HFFc6 (cell line): ENCODE measurements at regions not wholly inside any gene's neighbourhood (a gene's known extent, or its start where the extent isn't known, plus 50 kb on each side); places are given as distances from the start of the nearest gene placed in this dataset.

Experiments used
- DNase-seq: peaks from one replicate; pipeline ENCODE4 v3.0.0-alpha.2; 2018
- H3K27ac Mint-ChIP-seq: 2 replicates; pipeline ENCODE4 v1.8.0; 2020; ENCODE audit warnings: mild to moderate bottlenecking, mixed read lengths
- H3K27me3 Mint-ChIP-seq: 2 replicates; pipeline ENCODE4 v1.8.0; 2021; ENCODE audit warnings: mild to moderate bottlenecking, moderate library complexity, mixed read lengths; ENCODE audit not compliant: insufficient read depth
- H3K36me3 Mint-ChIP-seq: 2 replicates; pipeline ENCODE4 v1.8.0; 2021; ENCODE audit warnings: low read depth, mixed read lengths
- H3K4me1 Mint-ChIP-seq: 2 replicates; pipeline ENCODE4 v1.8.0; 2020; ENCODE audit warnings: low read depth, mixed read lengths
- H3K4me3 Mint-ChIP-seq: 2 replicates; pipeline ENCODE4 v1.8.0; 2020; ENCODE audit warnings: mild to moderate bottlenecking, moderate library complexity, mixed read lengths
- H3K9me3 Mint-ChIP-seq: 2 replicates; pipeline ENCODE4 v1.8.0; 2020; ENCODE audit warnings: mild to moderate bottlenecking, mixed read lengths
- TF ChIP-seq, protein P1 (sequence below): fragments of 200-600 bp; sonication (generic); IDR thresholded peaks from 2 replicates; pipeline ENCODE4 v1.5.0; 2021; ENCODE audit warnings: antibody characterized with exemption, mild to moderate bottlenecking

DNA sequence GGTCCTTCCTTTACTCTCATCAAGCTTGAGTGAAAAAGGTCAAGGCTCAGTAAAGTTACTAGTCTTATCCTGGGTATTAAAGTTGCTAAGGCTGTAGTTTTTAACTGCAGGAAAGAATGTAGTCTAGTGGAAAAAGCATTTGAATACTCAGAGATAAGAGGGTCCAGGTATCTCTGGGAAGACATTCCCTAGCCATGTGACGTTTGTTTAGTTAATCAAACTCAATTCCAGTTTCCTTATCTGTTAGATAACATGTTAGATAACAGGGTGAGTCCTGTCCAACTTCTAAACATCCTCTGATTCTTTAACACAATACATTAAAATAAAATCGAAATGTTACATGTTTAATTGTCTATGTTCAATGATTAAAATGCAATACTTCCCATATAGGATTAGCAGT lies 720.7 kb upstream of the LMO3 start:
- Mint-ChIP-seq H3K36me3 (peaks cover 5% of the 10 kb centered on the region; the same call in 1 of the 2 replicates), H3K4me1 (no peaks in the 10 kb centered on the region), H3K4me3 (no peak overlapping the region), H3K27ac (no peak overlapping the region), H3K27me3 (no peaks in the 10 kb centered on the region), H3K9me3 (peaks cover 16% of the 10 kb centered on the region)
- TF ChIP-seq, protein P1, sequence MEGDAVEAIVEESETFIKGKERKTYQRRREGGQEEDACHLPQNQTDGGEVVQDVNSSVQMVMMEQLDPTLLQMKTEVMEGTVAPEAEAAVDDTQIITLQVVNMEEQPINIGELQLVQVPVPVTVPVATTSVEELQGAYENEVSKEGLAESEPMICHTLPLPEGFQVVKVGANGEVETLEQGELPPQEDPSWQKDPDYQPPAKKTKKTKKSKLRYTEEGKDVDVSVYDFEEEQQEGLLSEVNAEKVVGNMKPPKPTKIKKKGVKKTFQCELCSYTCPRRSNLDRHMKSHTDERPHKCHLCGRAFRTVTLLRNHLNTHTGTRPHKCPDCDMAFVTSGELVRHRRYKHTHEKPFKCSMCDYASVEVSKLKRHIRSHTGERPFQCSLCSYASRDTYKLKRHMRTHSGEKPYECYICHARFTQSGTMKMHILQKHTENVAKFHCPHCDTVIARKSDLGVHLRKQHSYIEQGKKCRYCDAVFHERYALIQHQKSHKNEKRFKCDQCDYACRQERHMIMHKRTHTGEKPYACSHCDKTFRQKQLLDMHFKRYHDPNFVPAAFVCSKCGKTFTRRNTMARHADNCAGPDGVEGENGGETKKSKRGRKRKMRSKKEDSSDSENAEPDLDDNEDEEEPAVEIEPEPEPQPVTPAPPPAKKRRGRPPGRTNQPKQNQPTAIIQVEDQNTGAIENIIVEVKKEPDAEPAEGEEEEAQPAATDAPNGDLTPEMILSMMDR = no peak
- DNase-seq = no peak

DNA sequence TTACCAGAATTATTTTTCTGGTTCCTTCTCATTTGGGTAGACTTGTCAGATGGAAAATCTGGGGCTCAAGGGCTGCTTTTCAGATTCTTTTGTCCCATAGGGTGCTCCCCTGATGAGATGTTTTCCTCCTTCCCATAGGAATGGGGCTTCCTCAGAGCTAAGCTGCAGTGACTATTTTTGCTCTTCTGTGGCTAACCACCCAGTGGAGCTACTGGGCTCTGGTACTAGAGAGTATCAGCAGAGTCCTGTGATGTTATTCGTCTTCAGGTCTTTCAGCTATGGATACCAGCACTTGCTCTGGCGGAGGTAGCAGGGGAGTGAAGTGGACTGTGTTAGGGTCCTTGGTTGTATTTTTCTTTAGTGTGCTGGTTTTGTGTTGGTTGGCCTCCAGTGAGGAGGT lies 716.1 kb upstream of the LMO3 start:
- no peak overlapping the region for H3K4me3 Mint-ChIP-seq
- DNase-seq = no peak
- no peak overlapping the region for H3K27ac Mint-ChIP-seq
- H3K4me1 Mint-ChIP-seq = no peaks in the 10 kb centered on the region
- H3K9me3 Mint-ChIP-seq = peaks cover 39% of the 10 kb centered on the region
- TF ChIP-seq, protein P1 = no peak
- no peaks in the 10 kb centered on the region for H3K27me3 Mint-ChIP-seq
- peaks cover 5% of the 10 kb centered on the region; the same call in 1 of the 2 replicates for H3K36me3 Mint-ChIP-seq

DNA sequence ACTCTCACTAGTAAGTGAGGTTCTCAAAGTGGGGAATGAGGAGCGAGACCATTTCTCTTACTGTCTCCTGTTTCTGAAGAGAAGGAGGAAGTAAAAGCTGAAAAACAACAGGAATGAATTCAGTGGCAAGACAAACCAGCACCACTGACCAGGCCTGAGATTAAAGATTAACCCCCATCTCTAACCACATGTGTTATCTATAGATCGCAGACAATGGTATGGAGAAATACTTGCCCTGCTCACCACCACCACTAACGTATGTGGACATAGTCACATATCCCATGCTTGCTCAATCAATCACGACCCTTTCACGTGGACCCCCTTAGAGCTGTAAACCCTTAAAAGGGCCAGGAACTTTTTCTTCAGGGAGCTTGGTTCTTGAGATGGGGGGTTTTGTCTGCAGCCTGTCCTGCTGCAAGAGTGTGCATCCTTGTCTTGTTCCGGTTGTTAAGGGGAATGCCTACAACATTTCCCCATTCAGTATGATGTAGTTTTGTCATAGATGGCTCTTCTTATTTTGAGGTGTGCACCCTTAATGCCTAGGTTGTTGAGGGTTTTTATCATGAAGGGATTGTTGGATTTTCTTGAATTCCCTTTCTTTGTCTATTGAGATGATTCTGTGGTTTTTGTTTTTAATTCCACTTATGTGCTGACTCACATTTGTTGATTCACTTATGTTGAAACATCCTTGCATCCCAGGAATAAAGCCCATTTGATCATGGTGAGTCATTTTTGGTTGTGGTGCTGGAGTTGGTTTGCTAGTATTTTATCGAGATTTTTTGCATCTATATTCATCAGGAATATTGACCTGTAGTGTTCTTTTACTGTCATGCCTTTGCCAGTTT lies 698.8 kb upstream of the LMO3 start:
- Mint-ChIP-seq H3K27me3 (no peaks in the 10 kb centered on the region), H3K36me3 (no peaks in the 10 kb centered on the region), H3K4me1 (no peaks in the 10 kb centered on the region), H3K9me3 (peaks cover 52% of the 10 kb centered on the region), H3K27ac (no peak overlapping the region), H3K4me3 (no peak overlapping the region)
- DNase-seq = peak; percentile 9
- TF ChIP-seq, protein P1 = no peak

DNA sequence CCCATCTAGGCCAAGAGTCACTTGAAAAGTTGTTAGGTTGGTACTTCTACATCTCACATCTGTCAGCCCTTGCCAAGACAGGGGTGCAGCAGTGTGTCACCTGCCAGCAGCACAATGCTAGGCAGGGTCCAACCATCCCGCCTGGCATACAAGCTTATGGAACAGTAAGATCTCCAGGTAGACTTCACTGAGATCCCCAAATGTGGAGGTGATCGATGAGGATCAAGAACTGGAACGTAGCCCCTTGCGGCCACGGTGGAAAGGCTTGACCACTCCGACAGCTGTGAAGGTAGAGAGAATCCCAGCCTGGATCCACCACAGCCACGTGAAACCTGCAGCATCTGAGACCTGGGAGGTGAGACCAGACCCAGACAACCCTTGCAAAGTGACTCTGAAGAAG lies 696.0 kb upstream of the LMO3 start:
- Mint-ChIP-seq H3K27ac (no peak overlapping the region), H3K27me3 (no peaks in the 10 kb centered on the region), H3K36me3 (no peaks in the 10 kb centered on the region), H3K9me3 (peaks cover 60% of the 10 kb centered on the region), H3K4me1 (no peaks in the 10 kb centered on the region), H3K4me3 (no peak overlapping the region)
- no peak for DNase-seq
- TF ChIP-seq, protein P1 = no peak

DNA sequence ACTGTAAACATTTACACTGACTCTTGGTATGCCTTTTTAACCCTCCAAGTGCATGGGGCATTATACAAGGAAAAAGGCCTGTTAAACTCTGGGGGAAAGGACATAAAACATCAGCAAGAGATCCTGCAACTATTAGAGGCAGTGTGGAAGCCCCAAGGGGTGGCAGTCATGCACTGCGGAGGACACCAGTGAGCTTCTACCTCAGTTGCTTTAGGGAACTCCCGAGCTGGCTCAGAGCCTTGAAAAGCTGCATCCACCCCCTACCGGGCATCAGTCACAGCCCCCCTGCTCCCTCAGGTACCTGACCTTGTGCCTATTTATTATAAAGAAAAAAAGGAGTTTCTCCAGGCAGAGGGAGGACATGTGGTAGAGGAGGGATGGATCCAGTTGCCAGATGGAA lies 695.6 kb upstream of the LMO3 start:
- TF ChIP-seq, protein P1 = no peak
- no peak overlapping the region for H3K4me3 Mint-ChIP-seq
- H3K36me3 Mint-ChIP-seq = no peaks in the 10 kb centered on the region
- peaks cover 62% of the 10 kb centered on the region for H3K9me3 Mint-ChIP-seq
- H3K27ac Mint-ChIP-seq = no peak overlapping the region
- H3K4me1 Mint-ChIP-seq = no peaks in the 10 kb centered on the region
- no peaks in the 10 kb centered on the region for H3K27me3 Mint-ChIP-seq
- no peak for DNase-seq
